Lower leg skin (tissue), 3 donors: ENCODE measurements at regions not wholly inside any gene's neighbourhood (a gene's known extent, or its start where the extent isn't known, plus 50 kb on each side); places are given as distances from the start of the nearest gene placed in this dataset.
"Not testable (repeated sequence)": the region's sequence is repeated elsewhere in the genome, so short reads cannot be mapped to it uniquely, and the experiment has no call there.

Source experiments
- DNase-seq, 2 donors: peaks; one replicate each; pipeline ENCODE4 v3.0.0-alpha.2; 2019; ENCODE audit warnings: low spot score in 2 of 2
- H3K4me3 ChIP-seq: fragments of 200-600 bp; sonication (generic); 2 replicates; pipeline ENCODE4 v1.5.1; 2017; ENCODE audit warnings: mild to moderate bottlenecking, low read depth; ENCODE audit not compliant: poor library complexity, severe bottlenecking
- WGBS, 2 donors: methylation state at CpG; one replicate each; pipeline ENCODE4 v1.1.5; 2018; 5-methylcytosine and 5-hydroxymethylcytosine counted together
- intact Hi-C: fragments of 100-400 bp; cut with DNase I; formaldehyde crosslinking; loops from one replicate; pipeline ENCODE4 v1.15.0; 2023; ENCODE audit warnings: low total_unique reads

DNA sequence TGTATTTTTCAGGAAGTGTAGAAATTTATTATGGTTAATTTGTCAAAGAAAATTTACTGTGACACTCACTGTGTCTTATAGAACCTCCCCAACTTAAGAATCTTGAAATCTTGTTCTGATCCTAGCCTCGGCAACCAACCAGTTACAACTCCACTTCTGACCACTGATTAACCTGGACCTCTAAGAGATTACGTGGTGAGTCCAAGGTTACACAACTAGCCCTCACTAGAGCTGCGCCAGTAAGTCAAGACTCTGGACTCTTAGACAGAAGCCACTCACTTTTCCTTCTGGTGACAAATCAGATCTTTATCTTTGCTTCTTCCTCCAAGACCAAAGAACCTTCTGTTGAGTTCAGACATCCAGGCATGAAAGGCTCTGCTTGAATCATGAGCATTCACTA is 116.6 kb downstream of the NBPF8 start:
- H3K4me3 ChIP-seq, intact Hi-C loops: not testable (repeated sequence)
- 90 to 91% methylated on average over 2 of the region's 3 CpGs for WGBS, 2 donors

DNA sequence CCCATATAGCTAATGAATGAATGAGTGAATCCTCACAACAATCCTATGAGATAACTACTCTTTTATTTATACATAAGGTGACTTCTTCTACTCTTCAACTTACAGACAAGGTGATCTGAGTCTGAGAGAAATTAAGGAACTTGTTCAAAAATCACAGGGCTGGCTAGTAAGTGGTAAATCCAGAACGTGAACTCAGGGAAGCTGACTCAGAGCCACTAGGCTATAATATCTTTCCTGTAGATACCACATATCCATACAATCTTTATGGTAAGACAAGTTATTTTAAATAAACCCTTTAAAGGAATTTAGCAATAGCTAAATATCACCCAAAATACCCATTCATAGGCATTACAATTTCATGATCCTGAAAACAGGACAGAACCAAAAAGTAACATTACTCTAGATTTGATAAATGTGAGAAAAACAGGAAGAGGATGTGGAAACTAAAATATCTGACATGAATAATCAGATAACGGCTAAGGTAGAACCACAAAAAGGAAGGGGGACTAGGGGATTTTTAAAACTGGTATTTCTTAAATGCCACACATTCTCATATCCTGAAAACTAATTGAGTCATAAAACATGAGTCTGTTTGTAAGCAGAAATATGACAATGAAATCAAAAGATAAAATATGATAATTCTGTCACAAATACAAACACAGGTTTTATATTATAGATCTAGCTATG is 119.7 kb downstream of the NBPF8 start:
- WGBS, 2 donors = 46 to 75% methylated on average over 2 of the region's 2 CpGs
- intact Hi-C loops, DNase-seq, H3K4me3 ChIP-seq: not testable (repeated sequence)

More for the DNA sequence above, 116.6 kb downstream of the NBPF8 start:
- DNase-seq = not testable (repeated sequence)

DNA sequence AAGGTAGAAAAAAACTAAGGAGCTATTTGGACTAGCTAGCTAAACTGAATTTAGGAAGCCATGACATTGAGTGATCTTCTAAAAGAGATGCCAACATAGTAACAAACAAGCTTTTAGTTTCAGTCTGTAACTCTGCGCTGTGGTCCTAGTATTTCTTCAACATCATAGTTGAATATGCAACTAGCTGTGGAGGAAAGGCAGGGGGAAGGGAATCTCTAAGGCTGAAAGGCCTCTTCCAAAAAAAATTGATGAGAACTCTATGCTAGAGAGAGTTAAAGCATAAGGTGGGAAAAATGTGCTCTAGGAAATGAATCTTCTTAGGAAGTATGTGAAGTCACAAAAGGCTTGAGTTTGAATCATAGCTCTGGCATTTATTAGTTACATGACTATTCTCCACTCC is 120.2 kb downstream of the NBPF8 start:
- H3K4me3 ChIP-seq, intact Hi-C loops, DNase-seq: not testable (repeated sequence)
- WGBS, 2 donors = 91 to 93% methylated on average over 1 of the region's 1 CpG

- DNase-seq, H3K4me3 ChIP-seq, intact Hi-C loops: not testable (repeated sequence)
- WGBS, 2 donors = 93 to 100% methylated on average over 1 to 2 of the region's 5 CpGs
These were observed 126.6 kb downstream of the NBPF8 start for GRCh38 chr1:120541394-120541793.

GRCh38 chr1:120542365-120542764 is 127.5 kb downstream of the NBPF8 start:
- WGBS, 2 donors = no CpG with 5 or more reads among the region's 2 CpGs
- H3K4me3 ChIP-seq, DNase-seq, intact Hi-C loops: not testable (repeated sequence)

DNA sequence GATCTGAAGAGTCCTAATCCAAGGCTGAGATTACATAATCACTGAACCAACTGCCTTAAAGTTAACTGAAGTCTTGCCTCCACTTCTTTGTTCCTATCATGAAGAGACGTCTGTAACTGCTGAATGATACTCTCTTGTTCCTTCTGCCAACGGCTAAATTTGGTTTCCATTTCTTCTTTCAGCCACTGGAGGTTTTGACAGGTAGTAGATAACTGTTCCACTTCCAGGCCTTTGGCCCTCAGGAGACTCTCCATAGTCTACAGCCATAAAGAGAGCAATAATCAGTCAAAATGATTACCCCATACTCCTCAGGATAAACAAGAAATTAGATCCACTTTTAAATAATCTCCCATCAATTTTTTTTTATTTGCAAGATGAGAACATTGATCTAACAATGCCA is 128.1 kb downstream of the NBPF8 start:
- 82 to 84% methylated on average over 2 of the region's 2 CpGs for WGBS, 2 donors
- DNase-seq, H3K4me3 ChIP-seq, intact Hi-C loops: not testable (repeated sequence)

DNA sequence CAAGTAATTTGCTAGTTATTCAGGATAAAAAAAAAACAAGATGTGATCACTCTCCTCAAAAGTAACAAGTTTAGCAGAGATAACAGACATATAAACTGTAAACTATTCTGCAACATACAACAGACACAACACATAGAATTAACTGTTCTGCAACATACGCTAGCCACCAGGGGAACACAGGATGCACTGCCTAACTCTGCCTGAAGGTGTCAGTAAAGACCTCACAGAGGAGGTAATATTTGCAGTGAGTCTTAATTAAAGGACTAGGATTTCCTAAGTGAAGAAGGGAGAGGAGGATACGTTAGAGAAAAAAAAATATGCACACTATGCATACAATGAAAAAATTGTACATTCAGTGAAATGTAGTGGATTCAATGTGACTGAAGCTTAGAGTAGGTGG is 129.6 kb downstream of the NBPF8 start:
- 0 to 8% methylated on average over 1 to 2 of the region's 2 CpGs for WGBS, 2 donors
- peak; percentile 78 to 96 for DNase-seq
- intact Hi-C loops, H3K4me3 ChIP-seq: not testable (repeated sequence)

DNA sequence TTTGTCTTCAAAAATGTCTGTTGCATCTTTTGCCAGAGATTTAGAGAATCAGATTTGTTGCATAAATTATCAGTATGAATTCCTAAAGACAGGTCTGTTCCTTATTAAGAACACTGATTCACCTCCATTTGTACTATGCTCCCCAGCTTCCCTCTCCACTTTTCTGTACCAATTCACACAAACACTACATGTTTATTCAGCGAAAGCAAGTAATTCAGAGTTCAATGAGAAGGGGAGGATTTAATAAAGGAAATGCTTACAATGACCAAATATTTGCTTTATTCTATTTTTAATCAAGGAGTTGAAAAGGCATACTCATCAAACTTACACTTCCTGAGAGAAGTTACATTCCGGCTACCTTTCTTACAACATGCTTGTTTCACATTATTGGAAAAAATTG is 135.5 kb downstream of the NBPF8 start:
- 63% methylated on average over 1 of the region's 2 CpGs; no CpG with 5 or more reads in 1 of the 2 donors for WGBS, 2 donors
- H3K4me3 ChIP-seq, DNase-seq, intact Hi-C loops: not testable (repeated sequence)

DNA sequence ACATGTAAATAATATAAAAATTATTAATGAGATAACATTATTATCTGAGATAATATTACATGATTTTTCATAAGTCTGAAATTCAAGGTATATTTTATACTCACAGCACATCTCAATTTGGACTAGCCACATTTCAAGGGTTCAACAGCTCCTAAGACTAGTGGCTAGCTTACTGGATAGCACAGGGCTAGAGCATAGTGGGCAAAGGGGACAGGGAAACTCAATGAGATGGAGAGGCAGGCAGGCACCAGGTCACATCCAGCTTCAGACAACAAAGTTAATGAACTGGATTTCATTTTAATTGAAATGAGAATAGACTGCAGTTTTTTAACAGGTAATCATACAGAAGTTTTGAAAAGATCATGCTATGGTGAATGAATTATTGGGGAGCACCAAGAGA is 137.4 kb downstream of the NBPF8 start:
- intact Hi-C loops, H3K4me3 ChIP-seq, DNase-seq: not testable (repeated sequence)

GRCh38 chr1:120557605-120558302 is 142.9 kb downstream of the NBPF8 start:
- peak in 1 of 2 donors; percentile 76 for DNase-seq
- intact Hi-C loops, H3K4me3 ChIP-seq: not testable (repeated sequence)
- WGBS, 2 donors = 0% methylated on average over 3 to 7 of the region's 46 CpGs

DNA sequence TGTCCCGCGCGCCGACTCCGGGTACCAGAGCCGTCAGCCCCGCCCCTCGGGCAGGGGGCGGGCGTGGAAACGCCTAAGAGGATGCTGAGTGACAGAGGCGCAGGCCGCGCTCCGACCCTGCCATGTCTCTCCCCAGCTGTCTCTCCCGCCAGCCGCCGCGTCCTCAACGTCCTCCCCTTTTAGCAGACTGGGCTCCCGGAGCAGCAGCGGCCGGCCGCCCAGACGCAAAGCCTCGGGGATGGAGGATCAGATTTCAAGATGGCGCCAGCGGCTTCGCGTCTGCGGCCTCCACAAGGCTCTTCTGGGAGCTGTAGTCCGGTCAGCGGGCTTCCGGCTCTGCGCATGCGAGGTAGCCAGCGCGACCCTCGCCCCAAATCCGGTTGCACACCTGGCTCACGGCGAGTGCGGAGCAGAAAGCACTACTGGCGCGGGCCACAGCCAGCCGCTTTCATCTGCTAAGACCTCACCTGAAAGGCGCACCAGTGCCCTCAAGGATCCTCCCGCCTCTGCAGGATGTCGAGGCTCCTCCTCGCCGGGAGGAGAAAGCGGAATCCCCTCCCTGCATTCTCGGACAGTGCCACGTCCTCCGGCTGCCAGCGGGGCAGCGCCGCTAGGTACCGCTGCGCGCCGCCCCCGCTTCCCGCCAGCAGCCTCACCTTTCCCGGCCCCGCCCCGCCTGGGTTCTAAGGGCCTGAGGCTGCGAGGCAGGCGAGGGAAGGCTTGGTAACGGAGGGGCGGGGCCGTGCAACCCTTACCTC is 143.6 kb downstream of the NBPF8 start:
- H3K4me3 ChIP-seq, intact Hi-C loops: not testable (repeated sequence)
- 0% methylated on average over 3 of the region's 72 CpGs; no CpG with 5 or more reads in 1 of the 2 donors for WGBS, 2 donors
- peak; percentile 60 to 91 for DNase-seq

GRCh38 chr1:120561767-120562166 is 146.9 kb downstream of the NBPF8 start:
- H3K4me3 ChIP-seq, intact Hi-C loops, DNase-seq: not testable (repeated sequence)
- WGBS, 2 donors = 69 to 83% methylated on average over 3 of the region's 3 CpGs

DNA sequence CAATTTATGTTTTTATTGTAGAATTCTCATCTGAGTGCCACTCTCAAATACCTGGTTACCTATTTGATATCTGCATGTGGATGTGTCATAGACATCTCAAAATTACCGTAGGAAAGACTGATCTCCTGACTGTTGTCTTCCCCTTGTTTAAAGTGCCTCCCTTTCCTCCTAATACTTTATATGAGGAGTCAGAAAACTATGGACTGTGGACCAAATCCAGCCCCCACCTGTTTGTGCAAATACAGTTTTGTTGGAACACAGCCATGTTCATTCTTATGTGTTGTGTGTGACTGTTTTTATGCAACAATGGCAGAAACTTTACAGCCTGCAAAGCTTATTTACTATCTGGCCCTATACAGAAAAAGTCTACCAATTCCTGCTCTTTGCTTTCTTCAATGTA is 150.6 kb downstream of the NBPF8 start:
- DNase-seq, H3K4me3 ChIP-seq, intact Hi-C loops: not testable (repeated sequence)
- WGBS, 2 donors = no CpG with 5 or more reads among the region's 1 CpG

DNA sequence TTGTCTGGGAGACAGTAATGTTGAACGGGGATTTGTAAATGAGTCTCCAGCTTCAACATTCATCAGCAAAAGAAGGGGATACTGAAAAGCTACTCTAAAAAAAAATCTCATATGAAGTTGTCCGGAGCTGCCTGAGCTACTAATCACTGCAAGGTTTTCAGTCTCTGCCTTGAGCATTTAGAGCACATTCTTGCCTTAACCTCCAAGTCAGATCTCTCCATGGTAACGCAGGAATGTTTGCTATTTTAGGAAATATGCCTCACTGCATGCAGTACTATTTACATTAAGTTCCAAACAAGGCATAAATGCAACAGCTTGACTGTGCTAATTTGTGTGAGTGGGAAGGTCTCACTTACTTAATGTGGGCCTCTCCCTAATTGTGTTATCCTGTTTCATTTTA is 152.8 kb downstream of the NBPF8 start:
- no CpG with 5 or more reads among the region's 3 CpGs for WGBS, 2 donors
- H3K4me3 ChIP-seq, DNase-seq, intact Hi-C loops: not testable (repeated sequence)

DNA sequence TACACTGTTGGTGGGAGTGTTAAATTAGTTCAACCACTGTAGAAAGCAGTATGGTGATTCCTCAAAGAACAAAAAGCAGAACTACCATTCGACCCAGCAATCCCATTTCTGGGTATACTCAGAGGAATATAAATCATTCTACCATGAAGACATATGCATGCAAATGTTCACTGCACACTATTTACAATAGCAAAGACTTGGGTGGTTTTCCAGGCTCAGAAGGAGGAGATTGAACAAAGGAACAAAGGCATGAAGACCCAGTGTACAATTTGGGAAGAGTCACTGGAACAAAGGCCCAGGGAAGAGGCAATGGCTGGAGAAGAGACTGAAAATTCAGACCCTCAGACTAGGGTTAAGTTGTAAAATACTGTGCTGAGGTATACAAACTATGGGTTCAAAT is 148.5 kb upstream of the NBPF26 start:
- no CpG with 5 or more reads among the region's 1 CpG for WGBS, 2 donors
- H3K4me3 ChIP-seq, intact Hi-C loops, DNase-seq: not testable (repeated sequence)
